Breast epithelium (tissue), 3 donors: ENCODE measurements at regions not wholly inside any gene's neighbourhood (a gene's known extent, or its start where the extent isn't known, plus 50 kb on each side); places are given as distances from the start of the nearest gene placed in this dataset.

Experiments
- CTCF ChIP-seq, 3 donors: fragments of 450-650 bp; IDR thresholded peaks; one replicate each; pipeline ENCODE4 v1.5.1; 2016 to 2017; ENCODE audit warnings: antibody characterized with exemption in 3 of 3, mild to moderate bottlenecking in 3 of 3, moderate library complexity in 3 of 3
- POLR2A ChIP-seq: fragments of 450-650 bp; IDR thresholded peaks from one replicate; pipeline ENCODE4 v1.6.1; 2016; ENCODE audit warnings: antibody characterized with exemption, mild to moderate bottlenecking, moderate library complexity
- POLR2AphosphoS5 ChIP-seq, 3 donors: sonication (generic); formaldehyde crosslinking; IDR thresholded peaks; one replicate each; pipeline ENCODE4 v1.6.1; 2017; ENCODE audit warnings: antibody characterized with exemption in 3 of 3

- TF ChIP-seq CTCF (IDR thresholded peaks at IDR 0.05), result no peak
- TF ChIP-seq POLR2AphosphoS5 (IDR thresholded peaks at IDR 0.05), result no peak
- TF ChIP-seq POLR2A, result no peak
These were observed 262.5 kb upstream of the SORCS1 start for GRCh38 chr10:107427016-107427415.
